ENCODE measurements at regions not wholly inside any gene's neighbourhood (a gene's known extent, or its start where the extent isn't known, plus 50 kb on each side); places are given as distances from the start of the nearest gene placed in this dataset.
A peak's percentile ranks its signal among the peaks of the same experiment; 100 is the strongest.

DNA sequence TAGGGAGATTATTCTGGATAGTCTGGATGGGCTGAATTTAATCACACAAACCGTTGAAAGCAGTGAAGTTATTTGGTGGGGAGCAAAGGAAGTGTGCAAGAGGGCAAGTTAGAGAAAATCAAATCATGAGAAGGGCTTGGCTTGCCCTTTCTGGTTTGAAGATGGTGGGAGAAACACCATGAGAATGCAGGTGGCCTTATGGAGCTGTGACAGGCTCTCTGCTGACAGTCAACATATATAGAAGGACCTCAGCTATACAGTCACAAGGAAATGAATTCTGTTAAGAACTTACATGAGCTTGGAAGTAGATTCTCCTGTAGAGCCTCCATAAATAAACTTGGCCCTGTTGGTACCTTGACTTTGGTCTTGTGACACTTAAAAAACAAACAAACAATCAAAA, 72.3 kb downstream of the GMNC start:
- DNase-seq = no peak

DNA sequence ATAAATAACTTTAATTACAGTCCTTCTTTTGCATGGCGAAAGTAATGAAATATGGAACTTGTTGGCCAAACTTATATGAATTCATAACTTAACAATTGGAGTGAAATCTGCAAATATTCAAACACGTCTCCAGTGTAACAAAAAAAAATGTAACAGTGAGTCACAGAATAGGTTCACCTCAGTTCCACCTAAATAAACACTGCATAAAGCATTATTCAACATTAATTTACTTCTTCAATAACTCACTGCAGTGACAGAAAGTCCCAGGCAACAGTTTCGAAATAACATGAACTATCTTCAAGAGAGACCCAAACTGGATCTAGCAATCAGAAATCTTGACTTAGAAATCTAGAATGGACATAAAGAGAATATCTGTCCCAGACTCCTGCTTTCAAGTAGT, 75.6 kb downstream of the GMNC start:
- no peak for DNase-seq

DNA sequence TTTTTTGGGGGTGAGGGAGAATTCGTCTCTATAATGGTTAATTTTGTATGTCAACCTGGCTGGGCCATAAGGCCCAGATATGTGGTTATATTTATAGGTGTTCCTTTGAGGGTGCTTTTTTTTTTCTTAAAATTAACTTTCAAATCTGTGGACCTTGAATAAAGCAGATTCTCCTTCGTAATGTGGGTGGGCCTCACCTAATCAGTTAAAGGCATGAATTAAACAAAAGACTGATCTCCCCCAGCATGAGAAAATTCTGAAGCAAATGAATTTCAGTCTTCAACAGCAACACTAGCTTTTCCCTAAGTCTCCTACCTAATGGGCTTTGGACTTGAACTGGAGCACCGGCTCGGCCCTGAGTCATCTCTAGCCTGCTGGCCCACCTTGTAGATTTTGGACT, 77.4 kb downstream of the GMNC start:
- DNase-seq = no peak

DNA sequence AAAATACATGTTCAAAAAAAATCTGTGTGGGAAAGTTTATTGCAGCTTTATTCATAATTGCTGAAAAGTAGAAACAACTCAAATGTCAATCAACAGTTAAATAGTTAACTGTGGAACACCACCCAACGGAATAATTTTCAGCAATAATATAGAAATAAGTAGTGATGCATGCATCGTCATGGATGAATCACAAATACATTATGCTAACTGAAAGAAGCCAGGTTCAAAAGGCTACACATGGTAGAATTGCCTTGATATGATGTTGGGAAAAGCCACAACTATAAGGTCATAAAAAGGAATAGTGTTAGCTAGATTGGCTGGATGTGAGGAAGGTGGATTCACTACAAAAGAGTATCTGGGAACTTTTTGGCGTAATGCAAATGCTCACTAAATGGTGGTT, 82.0 kb downstream of the GMNC start:
- no peak for DNase-seq

DNA sequence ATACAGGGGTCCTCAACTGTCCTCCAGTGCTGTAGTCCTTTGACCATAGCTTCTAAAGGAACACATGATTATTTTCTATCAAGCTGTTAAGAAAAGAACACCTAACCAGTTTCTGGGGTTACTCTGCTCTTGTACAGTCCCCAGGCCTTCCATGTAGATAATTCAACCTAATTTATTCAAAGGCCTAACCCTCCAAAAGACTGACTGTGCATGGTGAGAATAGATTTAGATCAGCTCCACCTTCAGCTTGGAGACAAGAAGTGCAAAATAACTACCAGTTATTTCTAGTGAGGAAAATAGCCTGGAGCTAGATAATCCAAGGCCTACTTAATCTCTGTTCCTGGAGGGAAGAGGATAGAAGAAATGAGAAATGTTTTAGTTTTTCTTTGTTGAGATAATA, 87.9 kb downstream of the GMNC start:
- DNase-seq = no peak

DNA sequence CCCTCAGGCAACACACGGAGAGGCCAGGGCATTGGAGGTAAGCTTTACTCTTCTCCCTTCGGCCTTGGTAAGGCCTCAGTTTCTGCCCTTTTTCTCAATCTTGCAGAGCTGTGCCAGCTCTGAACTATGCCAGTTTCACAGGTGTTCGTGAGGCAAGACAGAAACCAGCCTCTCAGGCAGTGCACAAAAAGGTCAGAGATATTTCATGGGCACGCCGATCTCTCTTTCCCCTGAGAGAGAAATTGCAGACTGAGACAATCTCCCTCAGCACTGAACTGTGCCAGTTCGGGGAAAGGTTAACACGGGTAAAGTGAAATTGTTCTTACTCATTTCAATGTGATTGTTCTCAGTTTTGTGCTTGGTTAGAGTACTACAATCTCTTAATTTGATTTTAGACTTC, 88.5 kb downstream of the GMNC start:
- no peak for DNase-seq

DNA sequence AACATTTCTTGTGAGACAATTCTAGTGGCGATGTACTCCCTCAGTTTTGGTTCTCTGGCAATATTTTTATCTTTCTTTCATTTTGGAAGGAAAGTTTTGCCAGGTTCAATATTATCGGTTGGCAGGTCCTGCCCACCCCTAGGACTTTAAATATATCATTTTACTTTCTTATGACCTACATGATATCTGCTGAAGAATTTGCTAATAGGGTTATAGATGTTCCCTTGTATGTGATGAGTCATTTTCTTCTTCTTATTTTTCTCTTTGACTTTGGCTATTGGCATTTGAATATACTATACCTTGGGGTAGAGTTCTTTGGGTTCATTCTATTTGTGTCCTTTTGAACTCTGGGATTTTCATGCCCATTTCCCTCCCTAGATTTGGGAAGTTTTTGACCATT, 89.7 kb downstream of the GMNC start:
- no peak for DNase-seq

DNA sequence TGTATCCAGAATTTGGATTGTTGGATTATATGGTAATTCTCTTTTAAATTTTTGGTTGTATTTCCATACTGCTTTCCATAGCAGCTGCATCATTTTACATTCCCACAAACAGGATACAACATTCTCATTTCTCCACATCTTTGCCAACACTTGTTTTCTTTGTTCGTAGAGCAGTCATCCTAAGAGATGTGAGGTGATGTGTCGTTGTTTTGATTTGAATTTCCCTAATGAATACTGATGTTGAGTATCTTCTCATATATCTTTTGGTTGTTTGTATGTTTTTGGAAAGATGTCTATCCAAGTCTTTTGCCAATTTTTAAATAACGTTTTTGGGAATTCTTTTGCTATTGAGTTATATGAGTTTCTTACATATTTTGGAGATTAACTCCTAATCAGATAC, 93.6 kb downstream of the GMNC start:
- DNase-seq = peak; percentile 25

DNA sequence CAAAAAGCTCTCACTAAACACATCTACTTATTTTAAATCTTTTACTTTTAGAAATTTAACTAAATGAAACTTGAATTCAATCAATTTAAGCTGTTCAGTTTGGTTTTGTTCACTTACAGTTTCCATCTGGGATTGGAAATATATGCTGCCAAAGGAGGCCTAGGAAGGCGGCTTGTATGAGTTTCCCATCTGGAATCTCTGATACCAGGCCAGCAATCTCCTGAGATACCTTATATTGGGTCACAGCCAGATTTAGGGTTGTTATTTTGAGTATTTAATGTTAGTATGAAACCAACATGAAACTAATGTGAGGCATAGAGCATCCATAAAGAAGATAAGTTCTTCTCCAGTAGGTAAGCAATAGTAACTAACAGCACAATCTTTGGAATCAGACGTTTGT, 94.6 kb downstream of the GMNC start:
- peak; percentile 2 for DNase-seq

DNA sequence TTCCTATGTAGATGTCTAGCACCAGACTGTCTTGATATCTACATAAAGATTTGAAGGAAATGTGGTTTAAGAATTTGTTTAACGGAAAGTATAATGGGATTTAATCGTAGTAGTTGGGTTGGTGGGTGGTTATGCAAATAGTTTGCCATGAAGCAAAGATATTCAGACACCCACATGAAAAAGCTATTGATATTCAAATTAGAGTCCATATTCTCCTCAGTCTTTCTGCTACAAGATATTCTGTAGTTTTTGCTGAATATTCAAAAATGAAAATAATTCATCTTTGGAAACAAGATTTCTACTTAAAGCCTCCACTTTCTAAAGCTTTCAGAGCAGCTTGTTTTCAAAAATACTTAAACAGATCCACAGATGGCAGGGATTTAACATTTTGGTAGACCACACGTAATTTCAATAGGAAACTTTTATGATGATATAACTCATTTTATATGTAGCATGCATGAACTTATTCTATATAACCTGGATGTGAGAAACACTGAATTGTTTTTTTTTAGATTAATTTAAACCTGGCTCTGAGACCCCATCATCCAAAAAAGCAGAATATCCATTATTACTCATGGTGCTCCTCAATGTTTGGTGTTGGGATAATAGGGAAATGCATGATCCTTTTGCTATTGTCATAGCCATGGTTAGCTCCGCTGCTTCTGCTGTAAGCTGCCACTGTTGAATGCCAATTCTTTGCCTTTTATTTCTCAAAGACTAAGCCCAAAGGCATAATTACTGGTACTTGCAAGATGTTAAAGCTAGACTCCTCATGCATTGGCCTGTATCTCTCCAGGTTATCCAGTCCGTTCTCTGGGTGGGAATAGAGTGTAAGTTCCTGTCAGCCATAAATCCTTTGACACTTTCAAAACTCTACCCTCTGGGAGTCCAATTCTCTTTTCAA, 98.0 kb downstream of the GMNC start:
- no peak for DNase-seq

DNA sequence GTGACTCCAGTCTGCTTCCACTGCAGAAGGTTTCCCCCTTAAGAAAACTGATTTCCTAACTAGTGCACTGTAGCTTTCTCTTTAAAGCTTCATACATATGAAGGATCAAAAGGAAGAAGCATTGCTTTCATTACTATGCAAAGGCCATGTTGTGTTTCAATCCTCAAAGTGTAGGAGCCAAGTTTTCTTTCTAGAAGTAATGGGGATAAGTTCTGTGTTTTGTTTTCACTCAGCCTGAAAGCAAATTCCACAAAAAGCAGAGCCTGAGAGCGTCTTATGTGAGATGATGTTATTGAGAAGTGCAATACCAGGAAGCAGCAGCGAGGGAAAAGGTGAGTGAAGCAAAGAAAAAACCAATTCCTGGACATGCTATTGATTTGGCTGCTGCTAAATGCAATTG, 99.7 kb downstream of the GMNC start:
- no peak for DNase-seq

DNA sequence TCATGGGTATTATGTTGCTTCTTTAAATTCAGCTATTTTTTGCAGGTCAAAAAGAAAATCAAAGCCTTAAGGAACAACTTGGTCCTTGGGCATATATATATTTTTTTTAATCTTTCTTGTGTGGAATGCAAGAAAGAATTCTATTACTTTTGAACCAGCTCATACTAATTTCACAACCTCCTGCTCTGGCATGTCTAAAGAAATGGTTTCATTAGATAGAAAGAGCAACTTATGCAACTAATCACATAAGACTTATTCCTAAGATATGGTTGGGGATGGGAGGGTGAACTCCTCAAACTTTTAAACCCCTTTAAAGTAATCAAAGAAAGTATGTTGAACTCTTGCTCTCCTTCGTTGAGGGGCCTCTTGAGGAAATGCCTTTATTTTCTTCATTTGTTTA, 114.9 kb downstream of the GMNC start:
- no peak for DNase-seq

DNA sequence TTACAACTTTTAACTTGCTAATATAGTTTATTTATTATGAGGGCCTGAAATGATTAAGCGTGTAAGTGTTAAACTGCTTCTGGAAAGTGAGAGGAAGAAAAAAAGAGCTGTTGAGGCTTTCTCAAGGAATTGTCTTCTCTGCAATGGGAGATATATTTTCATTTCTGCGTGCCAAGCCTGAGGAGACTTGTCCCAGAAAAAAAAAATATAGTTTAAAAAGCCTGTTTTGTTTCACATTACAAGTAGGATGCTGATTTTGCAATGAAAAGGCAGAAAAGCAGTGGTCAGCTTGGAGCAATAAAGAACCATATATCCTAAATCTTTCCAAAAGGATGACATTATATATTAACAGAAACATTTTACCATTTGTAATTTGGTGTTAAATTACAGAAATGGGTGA, 115.5 kb downstream of the GMNC start:
- DNase-seq = no peak

DNA sequence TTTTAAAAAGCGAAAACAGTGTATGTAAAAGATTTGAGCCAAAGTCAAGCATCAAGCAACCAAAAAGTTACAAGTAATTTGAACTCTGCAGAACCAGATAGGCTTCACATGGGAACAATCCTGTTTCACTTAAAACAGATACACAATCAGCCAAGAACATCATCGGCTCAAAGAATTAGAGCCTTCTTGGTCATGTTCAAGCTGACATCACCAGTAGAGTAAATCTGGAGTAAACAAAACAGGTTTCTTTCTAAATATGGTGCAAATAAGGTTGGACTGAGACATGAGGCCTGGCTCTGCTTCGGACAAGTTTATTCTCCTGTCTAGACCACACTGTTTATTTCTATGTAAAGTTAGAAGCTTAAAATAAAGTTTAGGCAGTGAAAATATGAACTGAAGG, 116.0 kb downstream of the GMNC start:
- peak; percentile 9 for DNase-seq

DNA sequence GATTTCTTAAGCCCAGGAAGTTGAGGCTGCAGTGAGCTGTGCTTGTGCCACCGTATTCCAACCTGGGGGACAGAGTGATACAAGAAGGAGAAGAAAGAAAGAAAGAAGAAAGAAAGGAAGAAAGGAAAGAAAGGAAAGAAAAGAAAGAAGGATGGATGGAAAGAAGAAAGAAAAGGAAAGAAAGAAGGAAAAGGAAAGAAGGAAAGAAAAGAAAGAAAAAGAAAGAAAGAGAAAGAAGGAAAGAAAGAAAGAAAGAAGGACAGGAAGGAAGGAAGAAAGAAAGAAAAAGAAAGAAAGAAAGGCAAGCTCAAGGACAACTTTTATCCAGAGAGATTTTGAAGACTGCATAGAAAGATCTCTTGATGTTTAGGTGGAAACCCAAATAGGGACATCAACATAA, 120.7 kb downstream of the GMNC start:
- DNase-seq = no peak

DNA sequence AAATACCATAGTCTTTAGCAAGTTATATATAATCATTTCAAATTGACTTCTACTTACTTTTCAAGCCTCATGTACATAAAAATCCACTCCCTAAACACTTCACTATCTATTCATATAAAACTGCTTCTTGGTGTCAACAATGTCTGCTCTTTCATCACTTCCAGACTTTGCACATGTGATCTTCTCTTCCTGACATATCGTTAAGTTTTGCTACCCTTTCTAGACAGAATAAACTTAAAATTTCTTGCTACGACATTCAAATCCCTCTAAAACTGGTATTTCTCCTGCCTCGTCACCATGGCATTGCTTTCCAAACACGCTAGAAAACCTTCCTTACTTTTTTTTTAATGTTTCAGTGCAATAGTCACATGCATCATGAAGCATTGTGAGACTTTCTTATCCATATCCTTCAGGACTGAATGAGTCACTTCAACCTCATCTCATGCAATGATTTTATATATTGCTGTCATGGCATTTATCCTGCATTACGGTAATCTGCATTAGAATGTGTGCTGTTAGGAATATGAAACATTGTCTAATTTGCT, 122.8 kb downstream of the GMNC start:
- no peak for DNase-seq

DNA sequence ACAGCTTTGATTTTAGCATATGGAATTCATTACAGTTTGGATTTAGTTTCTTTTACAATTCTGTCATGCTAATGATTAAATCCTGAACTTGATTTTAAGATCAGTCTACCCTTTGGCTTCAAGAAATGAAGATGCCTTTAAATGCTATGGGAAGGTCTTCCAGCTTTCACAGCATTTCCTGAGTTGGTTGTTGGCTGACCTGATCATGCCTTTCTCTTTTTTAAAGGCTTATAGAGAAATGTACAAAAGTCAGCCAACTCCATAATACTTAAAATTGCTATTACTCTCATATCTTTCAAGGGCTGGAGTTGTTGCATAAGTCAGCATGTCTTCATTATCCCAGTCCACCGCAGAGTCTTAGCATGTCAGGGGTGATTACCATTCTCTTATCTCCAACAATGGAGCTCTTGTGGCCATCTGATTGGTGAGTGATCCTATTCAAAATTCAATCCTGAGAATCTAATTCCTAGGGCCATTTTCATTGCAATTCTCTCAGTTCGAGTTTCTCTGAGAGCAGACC, 123.8 kb downstream of the GMNC start:
- DNase-seq = peak; percentile 64

DNA sequence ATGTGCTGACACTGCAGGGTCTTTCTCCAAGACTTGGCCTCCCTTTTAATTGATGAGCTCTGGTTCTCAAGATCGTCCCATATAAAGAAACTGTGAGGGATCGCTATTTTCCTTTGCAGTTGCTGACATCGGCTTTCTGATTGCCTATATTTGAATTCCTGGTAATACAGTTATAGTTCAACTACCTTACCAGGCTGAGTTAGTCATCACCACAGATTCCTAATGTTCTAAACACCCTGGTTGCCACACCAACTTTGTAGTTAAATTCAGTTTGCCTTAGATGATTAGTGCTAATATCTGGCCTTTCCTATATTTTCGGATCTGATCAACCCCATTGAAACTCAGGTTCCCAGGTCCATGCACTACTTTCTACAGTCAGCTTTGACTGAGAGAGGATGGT, 125.0 kb downstream of the GMNC start:
- DNase-seq = no peak

DNA sequence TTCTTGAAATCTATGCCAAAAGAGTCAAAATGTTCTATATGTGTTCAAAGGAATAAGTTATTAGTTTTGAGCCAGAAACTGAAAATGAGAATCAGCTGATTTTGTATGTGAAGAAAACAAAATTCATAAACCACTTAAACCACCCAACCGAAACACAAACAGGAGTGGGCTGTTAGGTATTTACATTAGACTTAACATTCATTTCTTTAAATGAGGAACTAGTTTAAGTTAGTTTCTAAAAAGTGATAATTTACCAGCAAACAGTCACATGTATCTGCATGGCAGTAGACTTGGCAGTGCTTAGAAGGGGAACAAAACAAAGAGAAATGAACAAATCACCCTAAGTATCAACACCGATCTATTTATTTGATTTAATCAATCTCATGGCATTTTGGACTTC, 128.0 kb downstream of the GMNC start:
- no peak for DNase-seq

DNA sequence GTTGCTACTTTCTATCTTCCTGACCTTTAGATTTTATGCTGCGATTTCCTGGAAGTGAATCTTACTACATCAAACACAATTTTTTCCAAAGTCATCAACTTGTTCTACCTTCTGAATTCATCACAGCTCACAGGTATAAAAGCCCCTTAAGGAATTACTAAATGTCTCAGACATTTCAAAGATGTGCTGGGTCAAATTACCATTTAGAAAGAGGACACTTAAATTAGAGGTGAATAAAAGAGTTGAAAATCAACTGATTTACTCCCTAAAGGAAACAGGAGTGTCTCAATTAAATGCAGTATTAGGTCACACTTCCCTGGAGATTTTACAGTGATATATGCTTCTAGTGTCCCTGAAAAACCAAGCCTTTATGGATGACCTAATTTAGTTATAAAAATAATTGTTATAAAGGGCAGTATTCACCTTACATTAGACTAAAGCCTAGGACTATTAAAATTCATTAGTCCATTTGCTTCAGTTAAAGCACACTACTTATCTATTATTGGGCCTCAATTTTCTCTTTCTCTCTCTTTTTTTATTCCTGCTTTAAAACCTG, 128.8 kb downstream of the GMNC start:
- no peak for DNase-seq

DNA sequence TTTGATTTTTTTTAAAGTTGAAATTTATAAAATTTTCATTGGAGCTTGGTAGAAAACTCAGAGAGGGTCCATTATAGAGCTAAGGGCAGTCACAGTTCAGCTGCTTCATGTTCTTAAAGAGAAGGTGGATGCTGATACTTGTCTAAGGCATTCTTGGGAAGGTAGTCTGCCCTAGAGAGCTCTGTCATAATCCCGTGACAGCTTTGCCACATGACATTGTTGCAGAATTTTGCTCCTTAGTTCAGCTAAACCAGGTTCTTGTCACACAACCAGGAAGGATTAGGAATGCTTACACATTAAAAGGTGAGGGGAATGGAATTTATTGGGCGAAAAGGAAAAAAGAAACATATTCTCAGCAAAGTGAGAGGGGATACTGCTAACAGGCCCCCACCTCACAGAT, 130.9 kb downstream of the GMNC start:
- DNase-seq = no peak

DNA sequence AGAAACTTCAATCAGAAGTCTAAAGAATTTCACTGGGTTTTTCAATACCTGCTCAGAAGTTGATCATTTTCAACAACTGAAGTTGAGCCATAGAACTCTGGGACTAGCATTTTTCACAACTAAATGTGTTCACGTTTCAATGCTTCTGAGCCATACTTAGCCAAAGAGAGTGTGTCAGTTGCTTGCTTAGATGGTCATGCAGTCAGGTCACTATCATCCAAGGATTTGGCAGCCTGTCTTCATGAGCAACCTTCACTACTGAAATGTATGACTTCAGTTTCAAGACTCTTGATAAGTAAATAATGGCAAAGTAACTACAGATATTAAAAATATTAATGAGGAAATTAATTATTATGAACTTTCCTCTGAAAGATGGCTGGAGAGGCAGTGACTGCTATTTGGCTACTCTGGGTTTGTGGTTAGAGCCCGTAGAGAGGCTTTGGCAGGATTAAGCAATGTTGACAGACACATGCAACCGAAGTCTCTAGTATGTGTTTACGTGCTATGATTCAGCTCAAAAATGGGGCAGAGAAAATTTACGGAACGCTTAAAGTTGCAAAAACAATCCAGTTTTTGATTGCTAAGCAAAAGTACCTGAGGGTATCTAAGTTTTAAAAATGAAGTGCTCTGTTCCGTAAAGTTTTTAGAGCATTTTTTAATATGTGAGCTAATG, 133.8 kb downstream of the GMNC start:
- DNase-seq = no peak
